ENCODE measurements at regions not wholly inside any gene's neighbourhood (a gene's known extent, or its start where the extent isn't known, plus 50 kb on each side); places are given as distances from the start of the nearest gene placed in this dataset.
"Not testable (repeated sequence)": the region's sequence is repeated elsewhere in the genome, so short reads cannot be mapped to it uniquely, and the experiment has no call there.

- no peak for DNase-seq
These were observed 481.6 kb downstream of the PLPP3 start for GRCh38 chr1:56097713-56098112.

GRCh38 chr1:56095696-56096665 lies 483.4 kb downstream of the PLPP3 start:
- no peak for DNase-seq

GRCh38 chr1:56094168-56094567 lies 485.2 kb downstream of the PLPP3 start:
- DNase-seq, result no peak

GRCh38 chr1:56092684-56093570 lies 486.4 kb downstream of the PLPP3 start:
- no peak for DNase-seq

GRCh38 chr1:56089826-56090225 lies 489.5 kb downstream of the PLPP3 start:
- not testable (repeated sequence) for DNase-seq

- no peak for DNase-seq
These were observed 495.1 kb downstream of the PLPP3 start for GRCh38 chr1:56084246-56084645.

- no peak for DNase-seq
These were observed 497.6 kb downstream of the PLPP3 start for GRCh38 chr1:56081736-56082135.

GRCh38 chr1:56081173-56081572 lies 498.2 kb downstream of the PLPP3 start:
- DNase-seq, result no peak

- DNase-seq, result no peak
These were observed 499.2 kb downstream of the PLPP3 start for GRCh38 chr1:56080123-56080522.

GRCh38 chr1:56079391-56079790 lies 500.0 kb downstream of the PLPP3 start:
- DNase-seq, result no peak

GRCh38 chr1:56077206-56077605 lies 502.2 kb downstream of the PLPP3 start:
- DNase-seq, result no peak

GRCh38 chr1:56074007-56074651 lies 505.2 kb downstream of the PLPP3 start:
- no peak for DNase-seq

- DNase-seq, result no peak
These were observed 505.8 kb downstream of the PLPP3 start for GRCh38 chr1:56073614-56074006.

GRCh38 chr1:56073206-56073605 lies 506.2 kb downstream of the PLPP3 start:
- no peak for DNase-seq

- no peak for DNase-seq
These were observed 507.1 kb downstream of the PLPP3 start for GRCh38 chr1:56072310-56072709.

- DNase-seq, result no peak
These were observed 508.0 kb downstream of the PLPP3 start for GRCh38 chr1:56071351-56071750.

- no peak for DNase-seq
These were observed 508.8 kb downstream of the PLPP3 start for GRCh38 chr1:56070601-56071000.

- DNase-seq, result no peak
These were observed 509.5 kb downstream of the PLPP3 start for GRCh38 chr1:56069824-56070223.

- DNase-seq, result no peak
These were observed 510.5 kb downstream of the PLPP3 start for GRCh38 chr1:56068908-56069307.

- no peak for DNase-seq
These were observed 511.2 kb downstream of the PLPP3 start for GRCh38 chr1:56068210-56068609.

- DNase-seq, result no peak
These were observed 513.6 kb downstream of the PLPP3 start for GRCh38 chr1:56065729-56066128.

GRCh38 chr1:56064705-56065104 lies 514.7 kb downstream of the PLPP3 start:
- DNase-seq, result no peak

- no peak for DNase-seq
These were observed 515.9 kb downstream of the PLPP3 start for GRCh38 chr1:56063461-56063860.
